Peyer's patch (tissue), 4 donors: ENCODE measurements at regions not wholly inside any gene's neighbourhood (a gene's known extent, or its start where the extent isn't known, plus 50 kb on each side); places are given as distances from the start of the nearest gene placed in this dataset.

Source experiments
- DNase-seq, 3 donors: peaks; one replicate each; pipeline ENCODE4 v3.0.0-alpha.2; 2017 to 2019
- H3K27ac ChIP-seq, 4 donors: fragments of 200-600 bp; sonication (generic); one replicate each; pipeline ENCODE4 v1.5.1; 2016 to 2019
- H3K27me3 ChIP-seq, 2 donors: fragments of 200-600 bp; sonication (generic); one replicate each; pipeline ENCODE4 v1.5.1; 2019
- H3K36me3 ChIP-seq, 3 donors: fragments of 200-600 bp; sonication (generic); one replicate each; pipeline ENCODE4 v1.5.1; 2016 to 2019
- H3K4me1 ChIP-seq, 4 donors: fragments of 200-600 bp; sonication (generic); one replicate each; pipeline ENCODE4 v1.5.1; 2016 to 2019
- H3K4me3 ChIP-seq, 4 donors: fragments of 200-600 bp; sonication (generic); 1 replicate in 3 of 4; 2 replicates in 1 of 4; pipeline ENCODE4 v1.5.1; 2016 to 2019; ENCODE audit warnings: mild to moderate bottlenecking in 1 of 4
- H3K9me3 ChIP-seq, 4 donors: fragments of 200-600 bp; sonication (generic); one replicate each; pipeline ENCODE4 v1.5.1; 2016 to 2019; ENCODE audit warnings: mild to moderate bottlenecking in 1 of 4
- CTCF ChIP-seq, 6 experiments: fragments of 450-650 bp in 4 of 6; fragments of 200-600 bp in 2 of 6; sonication (generic) in 1 of 6; IDR thresholded peaks; one replicate each; pipeline ENCODE4 v1.5.1; 2017 to 2019; ENCODE audit warnings: antibody characterized with exemption in 6 of 6, mild to moderate bottlenecking in 3 of 6, moderate library complexity in 1 of 6
- POLR2A ChIP-seq, 2 donors: fragments of 450-650 bp; IDR thresholded peaks; one replicate each; pipeline ENCODE4 v1.5.1; 2017; ENCODE audit warnings: antibody characterized with exemption in 2 of 2, mild to moderate bottlenecking in 2 of 2, moderate library complexity in 2 of 2

DNA sequence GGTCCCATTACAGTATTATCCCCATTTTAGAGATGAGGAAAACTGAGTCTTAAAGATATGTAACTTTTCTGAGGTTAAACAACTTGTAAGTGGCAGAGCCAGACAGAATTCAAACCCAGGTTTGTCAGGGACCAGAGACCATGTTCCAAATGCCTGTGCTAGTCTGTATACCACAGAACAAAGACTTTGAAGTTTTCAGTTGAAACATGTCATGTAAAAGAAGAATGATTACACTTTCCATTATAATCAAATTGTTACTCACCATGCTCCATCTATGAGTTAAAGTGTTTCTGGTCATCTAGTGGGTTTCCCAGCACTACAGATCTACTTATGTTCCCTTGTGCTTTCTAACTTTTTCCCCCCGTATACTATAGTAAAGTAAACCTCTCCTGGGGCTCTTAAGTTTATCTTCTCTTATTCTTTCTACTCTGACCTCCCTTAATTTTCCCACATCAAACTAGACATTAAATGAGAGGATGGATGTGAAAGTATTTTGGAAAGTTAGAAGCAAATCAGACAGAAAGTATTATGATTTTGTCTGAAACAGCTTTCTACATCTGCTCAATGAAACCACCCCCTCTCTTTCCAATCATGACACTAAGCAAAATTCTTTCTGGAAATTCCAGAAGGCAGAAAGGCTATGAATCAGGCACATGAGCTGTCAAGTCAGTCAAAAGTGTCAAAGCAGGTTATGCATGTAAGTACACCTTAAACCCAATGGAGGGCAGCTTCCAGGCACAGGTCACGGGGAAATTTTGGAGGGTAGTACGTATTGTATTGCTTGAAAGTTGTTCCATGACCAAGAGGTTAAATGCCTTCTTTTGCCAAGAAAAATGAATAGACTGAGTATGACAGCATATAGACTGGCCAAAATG, 132.7 kb upstream of the MAP3K7 start:
- Histone ChIP-seq H3K27ac (no peak overlapping the region), H3K27me3 (no peaks in the 10 kb centered on the region), H3K9me3 (no peaks in the 10 kb centered on the region), H3K4me1 (no peaks in the 10 kb centered on the region), H3K36me3 (no peaks in the 10 kb centered on the region), H3K4me3 (no peak overlapping the region)
- DNase-seq = no peak
- no peak for TF ChIP-seq POLR2A (IDR thresholded peaks at IDR 0.05)
- TF ChIP-seq CTCF (IDR thresholded peaks at IDR 0.05) = no peak

DNA sequence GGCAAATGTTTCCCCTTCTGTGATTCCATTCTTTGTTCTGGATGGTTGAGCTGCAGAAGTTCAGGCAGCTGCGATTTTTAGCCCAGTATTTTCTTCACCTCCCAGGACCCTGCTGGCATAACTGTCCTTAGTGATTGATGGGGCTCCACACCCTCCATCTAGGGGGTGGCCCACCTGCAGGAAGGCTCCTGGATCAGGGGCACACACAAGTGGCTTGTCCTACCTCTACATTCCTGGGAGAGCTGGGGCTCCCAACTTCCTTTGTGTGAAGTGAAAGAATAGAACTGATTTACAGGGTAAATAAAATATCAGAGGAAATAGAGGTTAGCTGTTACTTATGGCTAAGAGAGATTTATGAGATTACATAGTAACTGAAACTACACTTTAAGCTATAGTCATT, 129.5 kb upstream of the MAP3K7 start:
- TF ChIP-seq CTCF (IDR thresholded peaks at IDR 0.05) (no peak), POLR2A (IDR thresholded peaks at IDR 0.05) (no peak)
- no peaks in the 10 kb centered on the region for H3K36me3 ChIP-seq
- no peaks in the 10 kb centered on the region for H3K4me1 ChIP-seq
- no peak overlapping the region for H3K4me3 ChIP-seq
- no peaks in the 10 kb centered on the region for H3K27me3 ChIP-seq
- H3K9me3 ChIP-seq = no peaks in the 10 kb centered on the region
- no peak overlapping the region for H3K27ac ChIP-seq
- DNase-seq = no peak

DNA sequence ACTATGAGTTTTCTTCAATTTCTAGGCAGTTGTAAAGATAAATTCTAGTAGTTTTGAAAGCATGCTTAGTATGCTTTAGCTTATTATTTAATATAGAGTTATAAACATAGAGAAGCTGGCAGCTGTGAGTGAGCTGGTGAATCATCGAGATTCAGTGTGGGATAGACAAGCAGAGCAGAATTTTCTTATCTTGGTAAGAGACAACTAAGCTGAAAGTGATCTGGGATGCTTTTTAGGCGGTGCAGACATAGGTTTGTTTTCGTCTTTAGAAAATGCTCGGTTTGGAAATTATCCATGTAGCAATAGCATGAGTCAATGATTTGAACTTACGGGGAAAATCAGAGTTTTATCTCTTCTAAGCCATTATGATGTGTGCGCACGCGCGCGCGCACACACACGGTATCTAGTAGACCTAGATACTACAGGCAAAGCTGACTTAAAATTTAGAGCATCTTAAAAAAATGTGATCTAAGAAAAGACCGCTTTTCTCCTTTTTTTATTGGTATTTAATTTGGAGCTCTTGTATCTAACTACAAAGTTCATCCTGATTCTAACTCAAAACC, 128.3 kb upstream of the MAP3K7 start:
- DNase-seq = no peak
- H3K4me3 ChIP-seq = no peak overlapping the region
- no peaks in the 10 kb centered on the region for H3K36me3 ChIP-seq
- H3K27ac ChIP-seq = no peak overlapping the region
- TF ChIP-seq CTCF (IDR thresholded peaks at IDR 0.05) (no peak), POLR2A (IDR thresholded peaks at IDR 0.05) (no peak)
- H3K9me3 ChIP-seq = no peaks in the 10 kb centered on the region
- H3K27me3 ChIP-seq = no peaks in the 10 kb centered on the region
- H3K4me1 ChIP-seq = no peaks in the 10 kb centered on the region

DNA sequence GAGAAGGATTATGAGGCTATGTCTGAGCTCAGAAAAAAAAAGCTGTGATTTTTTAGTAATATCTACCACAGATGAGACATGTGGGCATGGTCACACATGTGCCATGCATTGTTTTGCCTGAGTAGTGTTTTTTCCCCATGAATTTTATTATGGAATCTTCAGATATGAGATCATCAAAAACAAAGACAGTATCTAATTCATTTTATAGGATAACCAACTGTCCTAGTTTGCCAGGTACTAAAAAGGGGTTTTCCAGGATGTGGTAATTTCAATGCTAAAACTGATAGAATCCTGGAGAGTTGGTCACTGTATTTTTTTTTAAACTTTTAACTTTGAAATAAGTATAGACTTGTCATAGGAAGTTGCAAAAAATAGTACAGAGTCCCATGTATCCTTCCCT, 127.4 kb upstream of the MAP3K7 start:
- no peak for DNase-seq
- no peak overlapping the region for H3K27ac ChIP-seq
- H3K9me3 ChIP-seq = no peaks in the 10 kb centered on the region
- H3K4me3 ChIP-seq = no peak overlapping the region
- H3K36me3 ChIP-seq = no peaks in the 10 kb centered on the region
- H3K4me1 ChIP-seq = no peaks in the 10 kb centered on the region
- TF ChIP-seq CTCF (IDR thresholded peaks at IDR 0.05) (no peak), POLR2A (IDR thresholded peaks at IDR 0.05) (no peak)
- no peaks in the 10 kb centered on the region for H3K27me3 ChIP-seq

DNA sequence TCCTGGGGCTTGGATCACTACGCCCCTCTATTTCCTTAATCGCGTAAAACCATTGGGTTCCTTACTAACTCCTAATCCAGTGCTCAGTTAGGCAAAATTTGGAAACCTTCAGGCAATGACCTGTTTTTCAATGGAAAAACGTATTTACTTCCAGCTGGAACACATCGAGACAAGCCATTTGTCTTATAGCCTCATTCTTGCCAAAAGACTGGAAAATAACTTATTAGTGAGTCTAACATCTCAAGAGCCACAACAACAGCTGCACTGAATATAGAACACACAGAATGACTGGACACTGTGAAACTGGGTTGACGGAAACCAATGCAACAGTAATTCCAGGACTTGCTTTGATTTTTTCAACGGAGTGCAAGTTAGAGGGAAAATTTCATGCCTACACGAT, 125.2 kb upstream of the MAP3K7 start:
- no peak for TF ChIP-seq CTCF (IDR thresholded peaks at IDR 0.05)
- no peak for TF ChIP-seq POLR2A (IDR thresholded peaks at IDR 0.05)
- no peak overlapping the region for H3K27ac ChIP-seq
- no peak for DNase-seq
- no peaks in the 10 kb centered on the region for H3K27me3 ChIP-seq
- H3K9me3 ChIP-seq = no peaks in the 10 kb centered on the region
- no peaks in the 10 kb centered on the region for H3K36me3 ChIP-seq
- no peak overlapping the region for H3K4me3 ChIP-seq
- no peaks in the 10 kb centered on the region for H3K4me1 ChIP-seq
